GM12872 (cell line): ENCODE measurements at regions not wholly inside any gene's neighbourhood (a gene's known extent, or its start where the extent isn't known, plus 50 kb on each side); places are given as distances from the start of the nearest gene placed in this dataset.

Experiments used
- CTCF ChIP-seq: IDR thresholded peaks from 3 replicates; pipeline ENCODE4 v1.5.1; 2011; ENCODE audit warnings: low read depth, mild to moderate bottlenecking, low read length, moderate library complexity; ENCODE audit not compliant: insufficient read depth

DNA sequence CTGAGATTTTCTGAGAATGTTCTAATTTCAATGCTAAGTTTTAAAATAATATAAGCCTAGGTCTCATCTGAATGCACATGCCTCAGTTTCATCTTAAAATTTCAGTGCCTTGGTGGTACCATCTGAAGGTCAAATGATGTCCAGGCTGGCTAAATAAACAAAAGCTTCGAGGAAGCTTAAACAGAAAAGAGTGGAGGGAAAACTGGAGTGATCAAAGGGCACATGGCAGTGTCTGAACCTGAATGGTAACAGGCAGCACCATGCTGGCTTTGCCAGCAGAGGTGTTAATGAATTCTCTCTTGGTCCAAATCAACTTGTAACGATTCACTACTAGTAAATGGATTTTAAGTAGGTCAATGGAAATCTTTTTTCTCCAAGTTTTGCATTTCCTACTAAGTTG, 158.4 kb upstream of the MEX3C start:
- no peak for TF ChIP-seq CTCF

DNA sequence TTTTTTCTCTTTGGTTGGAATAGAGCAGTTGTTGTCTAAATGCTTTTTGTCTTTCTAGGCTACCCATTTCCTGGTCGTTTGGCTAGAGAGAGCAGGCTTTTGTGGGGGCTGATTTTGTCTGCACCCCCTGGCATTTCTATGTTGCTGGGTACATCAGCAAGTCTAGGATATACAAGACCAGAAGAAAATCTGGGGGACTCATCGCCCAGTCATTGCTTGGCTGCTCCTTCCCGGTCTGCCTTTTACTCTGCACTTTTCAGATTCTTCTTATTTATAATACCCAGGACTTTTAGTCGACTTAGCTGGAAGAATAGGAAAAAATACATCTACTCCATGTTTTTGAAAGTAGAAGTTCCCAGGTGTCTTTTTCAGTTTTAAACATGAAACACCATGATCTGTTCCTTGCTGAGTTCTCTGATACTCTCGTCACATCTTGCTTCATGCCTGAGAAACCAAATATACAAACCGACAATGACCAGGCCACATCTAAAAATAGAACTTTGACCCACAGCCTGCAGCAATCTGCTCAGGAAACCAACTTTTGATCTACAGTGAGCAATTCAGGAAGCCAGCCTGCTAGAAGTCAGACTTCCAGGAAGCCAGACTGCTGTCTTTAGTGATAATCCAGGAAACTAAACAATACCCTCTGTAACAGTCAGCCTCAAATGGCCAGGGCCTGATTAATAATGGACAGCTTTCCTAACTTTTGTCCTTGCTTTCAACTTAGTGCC, 163.8 kb upstream of the MEX3C start:
- no peak for TF ChIP-seq CTCF

DNA sequence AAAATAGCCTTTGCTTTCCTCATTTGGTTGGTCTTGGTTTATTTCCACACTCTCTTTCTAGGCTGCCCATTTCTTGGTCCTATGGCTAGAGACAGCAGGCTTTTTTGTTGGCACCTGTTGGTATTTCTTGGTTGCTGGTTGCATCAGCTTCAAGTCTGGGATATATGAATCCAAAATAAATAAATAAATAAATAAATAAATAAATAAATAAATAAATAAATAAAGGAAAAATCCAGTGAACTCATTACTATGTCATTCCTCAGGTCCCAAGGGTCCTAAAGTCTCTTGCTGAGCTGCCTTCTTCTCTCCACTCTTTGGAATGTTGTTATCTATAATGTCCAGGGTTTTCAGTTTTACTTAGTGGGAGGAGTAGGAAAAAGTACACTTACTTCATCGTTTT, 165.9 kb upstream of the MEX3C start:
- TF ChIP-seq CTCF, result no peak

DNA sequence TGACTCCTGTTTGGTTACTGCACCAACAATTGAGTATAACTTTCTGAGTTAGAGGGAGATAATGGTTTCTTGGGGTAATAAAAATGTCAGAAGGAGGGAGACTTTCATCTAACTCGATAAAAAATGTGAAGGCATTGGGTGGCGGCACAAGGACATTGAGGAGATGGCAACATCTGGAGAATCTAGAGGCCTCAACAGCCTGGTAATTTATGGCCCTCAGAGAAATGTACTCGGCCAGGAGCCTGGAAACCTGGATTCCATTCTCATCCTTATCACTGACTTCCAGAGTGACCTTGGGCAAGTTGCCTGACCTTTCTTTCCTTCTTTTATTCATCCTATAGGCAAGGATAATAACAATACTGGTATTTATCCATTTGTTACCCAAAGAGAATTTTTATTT, 173.5 kb upstream of the MEX3C start:
- no peak for TF ChIP-seq CTCF

DNA sequence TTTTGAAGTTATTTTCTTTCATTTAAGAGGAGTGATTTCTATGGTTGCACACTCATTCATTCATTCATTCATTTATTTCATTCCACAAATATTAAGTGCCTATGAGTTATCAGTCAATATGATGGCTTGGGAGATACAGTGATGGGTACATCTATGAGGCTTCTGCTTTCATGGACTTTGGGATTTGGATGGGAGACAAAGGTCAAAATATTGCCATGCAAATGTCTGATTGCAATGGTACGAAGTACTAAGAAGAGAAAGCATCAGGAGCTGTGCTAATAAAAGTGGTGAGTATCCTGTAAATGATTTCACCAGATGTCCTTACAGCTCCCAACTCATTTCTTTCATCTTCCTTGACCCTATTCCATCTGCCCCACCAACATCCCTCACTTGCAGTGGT, 174.4 kb upstream of the MEX3C start:
- no peak for TF ChIP-seq CTCF

- TF ChIP-seq CTCF, result no peak
These were observed 184.6 kb upstream of the MEX3C start for GRCh38 chr18:51382081-51382480.

- no peak for TF ChIP-seq CTCF
These were observed 185.6 kb upstream of the MEX3C start for GRCh38 chr18:51383116-51383515.
